Astrocyte (in vitro differentiated cells and primary cell): ENCODE measurements at regions not wholly inside any gene's neighbourhood (a gene's known extent, or its start where the extent isn't known, plus 50 kb on each side); places are given as distances from the start of the nearest gene placed in this dataset.

Experiments used
- EZH2 ChIP-seq: IDR thresholded peaks from 2 replicates; pipeline ENCODE4 v1.6.1; 2012; ENCODE audit warnings: mild to moderate bottlenecking, low read length, inconsistent platforms; ENCODE audit not compliant: insufficient read depth
- TF ChIP-seq, protein P1 (sequence below): IDR thresholded peaks from 2 replicates; pipeline ENCODE4 v1.5.1; 2011; ENCODE audit warnings: low read depth, mild to moderate bottlenecking, inconsistent platforms, low read length, moderate library complexity; ENCODE audit not compliant: insufficient read depth

DNA sequence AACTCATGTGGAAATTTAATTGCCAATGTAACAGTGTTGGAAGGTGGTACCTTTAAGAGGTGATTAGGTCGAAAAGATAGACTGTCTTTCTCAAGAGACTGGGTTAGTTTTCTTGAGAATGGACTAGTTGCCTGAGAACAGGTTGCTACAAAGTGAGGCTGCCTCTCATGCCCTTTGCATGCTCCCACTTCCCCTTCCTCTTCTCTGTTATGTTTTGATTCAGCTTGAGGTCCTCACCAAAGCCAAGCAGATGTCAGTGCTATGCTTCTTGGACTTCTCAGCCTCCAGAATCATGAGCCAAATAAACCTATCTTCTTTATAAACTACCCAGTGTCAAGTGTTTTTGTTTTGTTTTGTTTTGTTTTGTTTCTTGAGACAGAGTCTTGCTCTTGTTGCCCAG lies 187.0 kb upstream of the RUNX1 start:
- TF ChIP-seq, protein P1, sequence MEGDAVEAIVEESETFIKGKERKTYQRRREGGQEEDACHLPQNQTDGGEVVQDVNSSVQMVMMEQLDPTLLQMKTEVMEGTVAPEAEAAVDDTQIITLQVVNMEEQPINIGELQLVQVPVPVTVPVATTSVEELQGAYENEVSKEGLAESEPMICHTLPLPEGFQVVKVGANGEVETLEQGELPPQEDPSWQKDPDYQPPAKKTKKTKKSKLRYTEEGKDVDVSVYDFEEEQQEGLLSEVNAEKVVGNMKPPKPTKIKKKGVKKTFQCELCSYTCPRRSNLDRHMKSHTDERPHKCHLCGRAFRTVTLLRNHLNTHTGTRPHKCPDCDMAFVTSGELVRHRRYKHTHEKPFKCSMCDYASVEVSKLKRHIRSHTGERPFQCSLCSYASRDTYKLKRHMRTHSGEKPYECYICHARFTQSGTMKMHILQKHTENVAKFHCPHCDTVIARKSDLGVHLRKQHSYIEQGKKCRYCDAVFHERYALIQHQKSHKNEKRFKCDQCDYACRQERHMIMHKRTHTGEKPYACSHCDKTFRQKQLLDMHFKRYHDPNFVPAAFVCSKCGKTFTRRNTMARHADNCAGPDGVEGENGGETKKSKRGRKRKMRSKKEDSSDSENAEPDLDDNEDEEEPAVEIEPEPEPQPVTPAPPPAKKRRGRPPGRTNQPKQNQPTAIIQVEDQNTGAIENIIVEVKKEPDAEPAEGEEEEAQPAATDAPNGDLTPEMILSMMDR = no peak
- TF ChIP-seq EZH2 = no peak
